PC-3 (cell line): ENCODE measurements at regions not wholly inside any gene's neighbourhood (a gene's known extent, or its start where the extent isn't known, plus 50 kb on each side); places are given as distances from the start of the nearest gene placed in this dataset.

Source experiments
- ATAC-seq: fragments of 200-7000 bp; cut with Tn5 transposase; 2 replicates; pipeline ENCODE4 v1.9.1; 2020; ENCODE audit warnings: mild to moderate bottlenecking, moderate library complexity
- BruUV-seq: library from RNA; stranded (reverse); fragments of 400-500 nt; replicated peaks from 2 replicates; lab custom pipeline; 2021; lab: Mats Ljungman, UMichigan
- CTCF ChIA-PET: fragments of 300-600 bp; sonication (Branson Sonifier 250); formaldehyde crosslinking; loops from one replicate; lab custom pipeline; 2022; ENCODE audit warnings: antibody characterized with exemption; lab: Charles Lee
- POLR2A ChIA-PET: fragments of 300-600 bp; sonication (Branson Sonifier 250); formaldehyde crosslinking; loops from one replicate; lab custom pipeline; 2022; ENCODE audit warnings: antibody characterized with exemption; ENCODE audit not compliant: unreplicated experiment; lab: Charles Lee
- DNase-seq: peaks from one replicate; pipeline ENCODE4 v3.0.0-alpha.2; 2015
- H2AFZ ChIP-seq: fragments of 300-600 bp; sonication (generic); 2 replicates; pipeline ENCODE4 v1.6.0; 2016; ENCODE audit warnings: antibody characterized with exemption, low read length
- H3F3A ChIP-seq: fragments of 300-600 bp; sonication (generic); one replicate; pipeline ENCODE4 v1.6.0; 2017; ENCODE audit warnings: antibody characterized with exemption, low read length, control low read depth, mild to moderate bottlenecking; ENCODE audit not compliant: unreplicated experiment
- H3K27ac ChIP-seq: fragments of 300-600 bp; sonication (generic); 2 replicates; pipeline ENCODE4 v1.5.1; 2016; ENCODE audit warnings: mild to moderate bottlenecking, low read length
- H3K27me3 ChIP-seq: fragments of 300-600 bp; sonication (generic); 2 replicates; pipeline ENCODE4 v1.6.1; 2016; ENCODE audit warnings: low read length, mixed read lengths
- H3K36me3 ChIP-seq: fragments of 300-600 bp; sonication (generic); 2 replicates; pipeline ENCODE4 v1.6.1; 2016; ENCODE audit warnings: low read depth, mixed run types, low read length, mixed read lengths
- H3K4me1 ChIP-seq: fragments of 300-600 bp; sonication (generic); 2 replicates; pipeline ENCODE4 v1.5.1; 2016; ENCODE audit warnings: low read length; ENCODE audit not compliant: insufficient read depth
- H3K4me2 ChIP-seq: fragments of 300-600 bp; sonication (generic); 2 replicates; pipeline ENCODE4 v1.6.0; 2016; ENCODE audit warnings: low read length
- H3K4me3 ChIP-seq: fragments of 300-600 bp; sonication (generic); 2 replicates; pipeline ENCODE4 v1.5.1; 2016; ENCODE audit warnings: mild to moderate bottlenecking, low read length, mixed read lengths
- H3K79me2 ChIP-seq: fragments of 300-600 bp; sonication (generic); 2 replicates; pipeline ENCODE4 v1.6.1; 2017; ENCODE audit warnings: low read length, mixed read lengths
- H3K9ac ChIP-seq: fragments of 300-600 bp; sonication (generic); 2 replicates; pipeline ENCODE4 v1.6.0; 2016; ENCODE audit warnings: mild to moderate bottlenecking, low read length
- H3K9me2 ChIP-seq: fragments of 300-600 bp; sonication (generic); replicated peaks from 2 replicates; pipeline ENCODE4 v1.6.1; 2016; ENCODE audit warnings: mixed run types, low read length, mixed read lengths
- H3K9me3 ChIP-seq: fragments of 300-600 bp; sonication (generic); 2 replicates; pipeline ENCODE4 v1.6.1; 2016; ENCODE audit warnings: low read length, mixed read lengths
- H4K20me1 ChIP-seq: fragments of 300-600 bp; sonication (generic); 2 replicates; pipeline ENCODE4 v1.6.1; 2016; ENCODE audit warnings: low read length, mixed read lengths
- CTCF ChIP-seq: fragments of 300-600 bp; sonication (generic); conservative IDR thresholded peaks from 2 replicates; pipeline ENCODE4 v1.5.1; 2017; ENCODE audit warnings: antibody characterized with exemption, low read depth, mild to moderate bottlenecking, low read length
- EZH2 ChIP-seq: fragments of 300-600 bp; sonication (generic); IDR thresholded peaks from one replicate; pipeline ENCODE4 v1.6.1; 2017; ENCODE audit warnings: antibody characterized with exemption, mild to moderate bottlenecking, low read length; ENCODE audit not compliant: unreplicated experiment
- EZH2phosphoT487 ChIP-seq: fragments of 300-600 bp; sonication (generic); IDR thresholded peaks from 2 replicates; pipeline ENCODE4 v1.6.1; 2018; ENCODE audit warnings: mild to moderate bottlenecking, antibody characterized with exemption, low read length, borderline replicate concordance
- intact Hi-C: fragments of 100-400 bp; cut with micrococcal nuclease; formaldehyde crosslinking; loops from 2 replicates; pipeline ENCODE4 v1.9.0; 2023

GRCh38 chr3:102036017-102036416, 186.7 kb downstream of the NFKBIZ start:
- DNase-seq: no peak
- ChIA-PET CTCF (no interaction called here), POLR2A (no interaction called here)
- Histone ChIP-seq H3K79me2 (no peaks in the 10 kb centered on the region), H3K4me1 (peaks cover 15% of the 10 kb centered on the region), H3K27me3 (no peaks in the 10 kb centered on the region), H3F3A (peaks cover 4% of the 10 kb centered on the region), H3K36me3 (no peaks in the 10 kb centered on the region), H4K20me1 (no peaks in the 10 kb centered on the region), H2AFZ (no peak overlapping the region), H3K9me3 (no peaks in the 10 kb centered on the region), H3K27ac (peak overlapping the region; percentile 60), H3K9me2 (no peaks in the 10 kb centered on the region), H3K4me3 (no peak overlapping the region), H3K4me2 (no peak overlapping the region), H3K9ac (0 out of 2 replicates have a peak overlapping the region, but pooled peaks have one; percentile 14)
- ATAC-seq: no peak
- TF ChIP-seq EZH2phosphoT487 (no peak), EZH2 (no peak), CTCF (no peak)
- intact Hi-C loops: no loop called here
- no TSS peak for BruUV-seq

DNA sequence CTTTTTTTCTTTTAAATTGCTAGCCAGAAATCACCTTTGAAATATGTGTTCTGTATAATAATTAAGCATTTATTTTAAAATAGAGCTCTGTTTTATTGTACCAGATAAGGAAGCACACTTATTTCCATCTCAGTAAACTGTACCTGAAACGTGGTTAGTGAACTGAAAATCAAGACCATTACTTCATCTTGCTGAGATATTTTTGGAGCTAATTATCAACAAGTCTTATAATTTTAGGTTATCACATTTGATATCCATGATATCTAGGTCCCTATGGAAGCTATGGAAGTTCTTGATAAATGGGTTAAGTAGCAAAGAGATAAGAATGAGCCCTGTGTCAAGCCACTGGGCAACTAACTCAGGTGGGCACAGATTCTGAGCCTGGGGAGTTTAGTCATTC, 187.2 kb downstream of the NFKBIZ start:
- Histone ChIP-seq H3K79me2 (no peaks in the 10 kb centered on the region), H3K9me3 (no peaks in the 10 kb centered on the region), H3K9me2 (no peaks in the 10 kb centered on the region), H3K4me2 (no peak overlapping the region), H3K27ac (no peak overlapping the region), H3K27me3 (no peaks in the 10 kb centered on the region), H3K36me3 (no peaks in the 10 kb centered on the region), H3K9ac (no peak overlapping the region), H4K20me1 (no peaks in the 10 kb centered on the region), H3F3A (peaks cover 4% of the 10 kb centered on the region), H2AFZ (no peak overlapping the region), H3K4me3 (no peak overlapping the region), H3K4me1 (peaks cover 15% of the 10 kb centered on the region)
- CTCF ChIA-PET: interaction anchor here (0.5 kb wide), 1 partner anchor 206 kb away, joined by 3 read pairs; no protein-coding TSS in a partner anchor
- BruUV-seq: no TSS peak
- no peak for DNase-seq
- TF ChIP-seq EZH2phosphoT487 (no peak), CTCF (no peak), EZH2 (no peak)
- POLR2A ChIA-PET: no interaction called here
- no peak for ATAC-seq
- intact Hi-C loops: no loop called here

GRCh38 chr3:102037209-102037608, 187.9 kb downstream of the NFKBIZ start:
- DNase-seq (no peak), ATAC-seq (no peak)
- H3K9me3 ChIP-seq: no peaks in the 10 kb centered on the region
- no peak overlapping the region for H3K4me2 ChIP-seq
- ChIA-PET POLR2A (no interaction called here), CTCF (no interaction called here)
- H3K4me3 ChIP-seq: no peak overlapping the region
- H3K4me1 ChIP-seq: peaks cover 15% of the 10 kb centered on the region
- H3K36me3 ChIP-seq: no peaks in the 10 kb centered on the region
- no peaks in the 10 kb centered on the region for H3K79me2 ChIP-seq
- H4K20me1 ChIP-seq: no peaks in the 10 kb centered on the region
- TF ChIP-seq EZH2phosphoT487: no peak
- TF ChIP-seq EZH2: no peak
- no peak for TF ChIP-seq CTCF
- no peak overlapping the region for H3K9ac ChIP-seq
- BruUV-seq: no TSS peak
- no peak overlapping the region for H3K27ac ChIP-seq
- no peak overlapping the region for H2AFZ ChIP-seq
- intact Hi-C loops: no loop called here
- H3K27me3 ChIP-seq: no peaks in the 10 kb centered on the region
- H3F3A ChIP-seq: peaks cover 4% of the 10 kb centered on the region
- no peaks in the 10 kb centered on the region for H3K9me2 ChIP-seq
